Fibroblast of skin of back (primary cell): ENCODE measurements at regions not wholly inside any gene's neighbourhood (a gene's known extent, or its start where the extent isn't known, plus 50 kb on each side); places are given as distances from the start of the nearest gene placed in this dataset.

Experiments
- DNase-seq: peaks from one replicate; pipeline ENCODE4 v3.0.0-alpha.2; 2013

- no peak for DNase-seq
Measured at GRCh38 chr14:98935921-98936320, 336.1 kb downstream of the BCL11B start.

GRCh38 chr14:98937021-98937420 is 335.0 kb downstream of the BCL11B start:
- DNase-seq = no peak

GRCh38 chr14:98937712-98938505 is 334.1 kb downstream of the BCL11B start:
- DNase-seq = no peak

GRCh38 chr14:98940693-98941437 is 331.1 kb downstream of the BCL11B start:
- no peak for DNase-seq

- DNase-seq = no peak
Measured at GRCh38 chr14:98941481-98941880, 330.5 kb downstream of the BCL11B start.

- DNase-seq = no peak
Measured at GRCh38 chr14:98943907-98944306, 328.1 kb downstream of the BCL11B start.

GRCh38 chr14:98944989-98945388 is 327.0 kb downstream of the BCL11B start:
- DNase-seq = no peak

GRCh38 chr14:98945611-98946570 is 326.1 kb downstream of the BCL11B start:
- DNase-seq = no peak

- no peak for DNase-seq
Measured at GRCh38 chr14:98946940-98947339, 325.1 kb downstream of the BCL11B start.

- DNase-seq = no peak
Measured at GRCh38 chr14:98947911-98948595, 323.9 kb downstream of the BCL11B start.

- DNase-seq = no peak
Measured at GRCh38 chr14:98949051-98949450, 322.9 kb downstream of the BCL11B start.

- no peak for DNase-seq
Measured at GRCh38 chr14:98949481-98950135, 322.4 kb downstream of the BCL11B start.

GRCh38 chr14:98950353-98950895 is 321.6 kb downstream of the BCL11B start:
- no peak for DNase-seq

- DNase-seq = no peak
Measured at GRCh38 chr14:98951031-98951430, 321.0 kb downstream of the BCL11B start.

GRCh38 chr14:98951521-98952152 is 320.4 kb downstream of the BCL11B start:
- DNase-seq = no peak

- DNase-seq = peak; percentile 88
Measured at GRCh38 chr14:98952593-98953350, 319.2 kb downstream of the BCL11B start.

GRCh38 chr14:98953551-98954348 is 318.2 kb downstream of the BCL11B start:
- peak; percentile 44 for DNase-seq

GRCh38 chr14:98954349-98955000 is 317.5 kb downstream of the BCL11B start:
- DNase-seq = no peak
